HL-60 (cell line): ENCODE measurements at regions not wholly inside any gene's neighbourhood (a gene's known extent, or its start where the extent isn't known, plus 50 kb on each side); places are given as distances from the start of the nearest gene placed in this dataset.

Experiments used
- POLR2AphosphoS5 ChIP-seq: IDR thresholded peaks from 2 replicates; pipeline ENCODE4 v1.6.1; 2012; ENCODE audit warnings: low read depth
- TF ChIP-seq, protein P1 (sequence below): IDR thresholded peaks from one replicate; pipeline ENCODE4 v1.5.1; 2011; ENCODE audit warnings: low read length, control low read depth, inconsistent platforms; ENCODE audit not compliant: insufficient read depth
- TF ChIP-seq, protein P2 (sequence below): IDR thresholded peaks from 2 replicates; pipeline ENCODE4 v1.6.1; 2012; ENCODE audit warnings: low read depth; ENCODE audit not compliant: insufficient replicate concordance

DNA sequence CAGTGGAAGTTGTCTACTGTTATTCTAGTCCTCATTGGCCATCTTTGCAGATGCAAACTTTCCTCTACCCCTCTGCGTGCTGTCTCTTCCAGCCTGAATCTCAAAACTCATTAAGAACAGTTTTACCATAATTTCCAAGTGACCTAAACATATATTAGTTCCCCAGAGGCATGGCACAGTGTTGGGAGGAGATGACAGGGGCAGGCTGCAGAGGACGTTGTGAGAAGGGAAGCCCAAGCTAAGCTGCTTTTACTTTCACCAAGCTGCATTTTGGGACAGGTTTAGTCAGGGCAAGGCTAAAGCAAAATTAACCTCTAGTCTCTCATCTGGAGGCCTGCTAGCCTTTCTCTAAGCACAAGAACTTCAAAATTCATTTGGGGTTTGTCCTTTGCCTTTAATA lies 318.6 kb upstream of the SATB1 start:
- TF ChIP-seq, protein P1, sequence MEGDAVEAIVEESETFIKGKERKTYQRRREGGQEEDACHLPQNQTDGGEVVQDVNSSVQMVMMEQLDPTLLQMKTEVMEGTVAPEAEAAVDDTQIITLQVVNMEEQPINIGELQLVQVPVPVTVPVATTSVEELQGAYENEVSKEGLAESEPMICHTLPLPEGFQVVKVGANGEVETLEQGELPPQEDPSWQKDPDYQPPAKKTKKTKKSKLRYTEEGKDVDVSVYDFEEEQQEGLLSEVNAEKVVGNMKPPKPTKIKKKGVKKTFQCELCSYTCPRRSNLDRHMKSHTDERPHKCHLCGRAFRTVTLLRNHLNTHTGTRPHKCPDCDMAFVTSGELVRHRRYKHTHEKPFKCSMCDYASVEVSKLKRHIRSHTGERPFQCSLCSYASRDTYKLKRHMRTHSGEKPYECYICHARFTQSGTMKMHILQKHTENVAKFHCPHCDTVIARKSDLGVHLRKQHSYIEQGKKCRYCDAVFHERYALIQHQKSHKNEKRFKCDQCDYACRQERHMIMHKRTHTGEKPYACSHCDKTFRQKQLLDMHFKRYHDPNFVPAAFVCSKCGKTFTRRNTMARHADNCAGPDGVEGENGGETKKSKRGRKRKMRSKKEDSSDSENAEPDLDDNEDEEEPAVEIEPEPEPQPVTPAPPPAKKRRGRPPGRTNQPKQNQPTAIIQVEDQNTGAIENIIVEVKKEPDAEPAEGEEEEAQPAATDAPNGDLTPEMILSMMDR = no peak
- TF ChIP-seq POLR2AphosphoS5 = no peak
- TF ChIP-seq, protein P2, sequence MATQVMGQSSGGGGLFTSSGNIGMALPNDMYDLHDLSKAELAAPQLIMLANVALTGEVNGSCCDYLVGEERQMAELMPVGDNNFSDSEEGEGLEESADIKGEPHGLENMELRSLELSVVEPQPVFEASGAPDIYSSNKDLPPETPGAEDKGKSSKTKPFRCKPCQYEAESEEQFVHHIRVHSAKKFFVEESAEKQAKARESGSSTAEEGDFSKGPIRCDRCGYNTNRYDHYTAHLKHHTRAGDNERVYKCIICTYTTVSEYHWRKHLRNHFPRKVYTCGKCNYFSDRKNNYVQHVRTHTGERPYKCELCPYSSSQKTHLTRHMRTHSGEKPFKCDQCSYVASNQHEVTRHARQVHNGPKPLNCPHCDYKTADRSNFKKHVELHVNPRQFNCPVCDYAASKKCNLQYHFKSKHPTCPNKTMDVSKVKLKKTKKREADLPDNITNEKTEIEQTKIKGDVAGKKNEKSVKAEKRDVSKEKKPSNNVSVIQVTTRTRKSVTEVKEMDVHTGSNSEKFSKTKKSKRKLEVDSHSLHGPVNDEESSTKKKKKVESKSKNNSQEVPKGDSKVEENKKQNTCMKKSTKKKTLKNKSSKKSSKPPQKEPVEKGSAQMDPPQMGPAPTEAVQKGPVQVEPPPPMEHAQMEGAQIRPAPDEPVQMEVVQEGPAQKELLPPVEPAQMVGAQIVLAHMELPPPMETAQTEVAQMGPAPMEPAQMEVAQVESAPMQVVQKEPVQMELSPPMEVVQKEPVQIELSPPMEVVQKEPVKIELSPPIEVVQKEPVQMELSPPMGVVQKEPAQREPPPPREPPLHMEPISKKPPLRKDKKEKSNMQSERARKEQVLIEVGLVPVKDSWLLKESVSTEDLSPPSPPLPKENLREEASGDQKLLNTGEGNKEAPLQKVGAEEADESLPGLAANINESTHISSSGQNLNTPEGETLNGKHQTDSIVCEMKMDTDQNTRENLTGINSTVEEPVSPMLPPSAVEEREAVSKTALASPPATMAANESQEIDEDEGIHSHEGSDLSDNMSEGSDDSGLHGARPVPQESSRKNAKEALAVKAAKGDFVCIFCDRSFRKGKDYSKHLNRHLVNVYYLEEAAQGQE = no peak
